SU-DHL-6 (cell line): ENCODE measurements at regions not wholly inside any gene's neighbourhood (a gene's known extent, or its start where the extent isn't known, plus 50 kb on each side); places are given as distances from the start of the nearest gene placed in this dataset.

Source experiments
- H2AFZ ChIP-seq: fragments of 200-600 bp; sonication (generic); 2 replicates; pipeline ENCODE4 v1.6.1; 2014; ENCODE audit warnings: low read depth, mild to moderate bottlenecking, moderate library complexity, mixed read lengths, antibody characterized with exemption, low read length; ENCODE audit not compliant: severe bottlenecking
- H3F3A ChIP-seq: fragments of 200-600 bp; shearing (Covaris generic); 2 replicates; pipeline ENCODE4 v1.6.0; 2016; ENCODE audit warnings: antibody characterized with exemption, mild to moderate bottlenecking; ENCODE audit not compliant: insufficient read depth
- H3K27ac ChIP-seq: fragments of 200-600 bp; sonication (generic); 2 replicates; pipeline ENCODE4 v1.5.1; 2016; ENCODE audit warnings: low read depth, mild to moderate bottlenecking, low read length, moderate library complexity, mixed read lengths
- H3K27me3 ChIP-seq: fragments of 200-600 bp; sonication (generic), shearing (Covaris generic); 2 replicates; pipeline ENCODE4 v1.6.0; 2014; ENCODE audit warnings: mild to moderate bottlenecking, low read length
- H3K36me3 ChIP-seq: fragments of 200-600 bp; sonication (generic); 2 replicates; pipeline ENCODE4 v1.6.1; 2014; ENCODE audit warnings: mild to moderate bottlenecking, low read length, mixed read lengths
- H3K4me2 ChIP-seq: fragments of 300-600, 200-600 bp; shearing (Covaris generic), sonication (generic); 2 replicates; pipeline ENCODE4 v1.6.0; 2014; ENCODE audit warnings: low read length, low read depth, mild to moderate bottlenecking; ENCODE audit not compliant: poor library complexity, severe bottlenecking
- H3K4me3 ChIP-seq: fragments of 200-600 bp; sonication (generic); 2 replicates; pipeline ENCODE4 v1.5.1; 2014; ENCODE audit warnings: antibody characterized with exemption, low read length, mild to moderate bottlenecking, mixed read lengths; ENCODE audit not compliant: insufficient read depth, poor library complexity, severe bottlenecking
- H3K79me2 ChIP-seq: fragments of 200-600 bp; sonication (generic); 2 replicates; pipeline ENCODE4 v1.6.1; 2014; ENCODE audit warnings: mild to moderate bottlenecking, low read length, moderate library complexity; ENCODE audit not compliant: insufficient read depth
- H3K9ac ChIP-seq: fragments of 200-600 bp; sonication (generic); 2 replicates; pipeline ENCODE4 v1.7.0; 2014; ENCODE audit warnings: mild to moderate bottlenecking, low read length
- H3K9me2 ChIP-seq: fragments of 200-600 bp; sonication (generic); replicated peaks from 2 replicates; pipeline ENCODE4 v1.6.1; 2014; ENCODE audit warnings: low read length; ENCODE audit not compliant: insufficient read depth
- H3K9me3 ChIP-seq: fragments of 200-600 bp; sonication (generic); 2 replicates; pipeline ENCODE4 v1.6.1; 2014; ENCODE audit warnings: low read length, mixed read lengths; ENCODE audit not compliant: insufficient read depth
- H4K20me1 ChIP-seq: fragments of 200-600 bp; sonication (generic); 2 replicates; pipeline ENCODE4 v1.6.1; 2014; ENCODE audit warnings: low read depth, mild to moderate bottlenecking, antibody characterized with exemption, low read length, moderate library complexity, mixed read lengths
- CTCF ChIP-seq: fragments of 200-600 bp; sonication (generic); IDR thresholded peaks from one replicate; pipeline ENCODE4 v1.5.1; 2017; ENCODE audit warnings: antibody characterized with exemption, mild to moderate bottlenecking, low read length, moderate library complexity; ENCODE audit not compliant: insufficient read depth, poor library complexity, severe bottlenecking
- EZH2phosphoT487 ChIP-seq: fragments of 200-600 bp; sonication (generic), shearing (Covaris generic); conservative IDR thresholded peaks from 2 replicates; pipeline ENCODE4 v1.6.1; 2018; ENCODE audit warnings: mild to moderate bottlenecking, antibody characterized with exemption, low read length, moderate library complexity, mixed read lengths

GRCh38 chr4:126772662-126773061 lies 860.1 kb upstream of the INTU start:
- H2AFZ ChIP-seq: no peak overlapping the region
- H3K4me2 ChIP-seq: no peak overlapping the region
- no peaks in the 10 kb centered on the region for H3K27me3 ChIP-seq
- no peaks in the 10 kb centered on the region for H3K36me3 ChIP-seq
- H3K9ac ChIP-seq: no peak overlapping the region
- H3K79me2 ChIP-seq: no peaks in the 10 kb centered on the region
- no peaks in the 10 kb centered on the region for H4K20me1 ChIP-seq
- no peak overlapping the region for H3K27ac ChIP-seq
- no peak overlapping the region for H3K4me3 ChIP-seq
- TF ChIP-seq CTCF: no peak
- TF ChIP-seq EZH2phosphoT487: no peak
- H3F3A ChIP-seq: no peaks in the 10 kb centered on the region
- no peaks in the 10 kb centered on the region for H3K9me3 ChIP-seq
- H3K9me2 ChIP-seq: no peaks in the 10 kb centered on the region

GRCh38 chr4:126775485-126776106 lies 857.2 kb upstream of the INTU start:
- H4K20me1 ChIP-seq: no peaks in the 10 kb centered on the region
- H3K9ac ChIP-seq: no peak overlapping the region
- no peaks in the 10 kb centered on the region for H3F3A ChIP-seq
- H3K27me3 ChIP-seq: no peaks in the 10 kb centered on the region
- H3K27ac ChIP-seq: no peak overlapping the region
- H3K4me3 ChIP-seq: no peak overlapping the region
- TF ChIP-seq EZH2phosphoT487: no peak
- no peak for TF ChIP-seq CTCF
- H3K9me3 ChIP-seq: no peaks in the 10 kb centered on the region
- H3K4me2 ChIP-seq: no peak overlapping the region
- no peaks in the 10 kb centered on the region for H3K9me2 ChIP-seq
- H2AFZ ChIP-seq: no peak overlapping the region
- H3K79me2 ChIP-seq: no peaks in the 10 kb centered on the region
- no peaks in the 10 kb centered on the region for H3K36me3 ChIP-seq

- H3K79me2 ChIP-seq: no peaks in the 10 kb centered on the region
- H2AFZ ChIP-seq: no peak overlapping the region
- H3K9ac ChIP-seq: no peak overlapping the region
- H4K20me1 ChIP-seq: no peaks in the 10 kb centered on the region
- no peaks in the 10 kb centered on the region for H3F3A ChIP-seq
- no peak for TF ChIP-seq EZH2phosphoT487
- TF ChIP-seq CTCF: no peak
- H3K4me2 ChIP-seq: no peak overlapping the region
- H3K27me3 ChIP-seq: no peaks in the 10 kb centered on the region
- no peaks in the 10 kb centered on the region for H3K9me3 ChIP-seq
- no peaks in the 10 kb centered on the region for H3K36me3 ChIP-seq
- H3K4me3 ChIP-seq: no peak overlapping the region
- H3K9me2 ChIP-seq: no peaks in the 10 kb centered on the region
- no peak overlapping the region for H3K27ac ChIP-seq
These were observed 856.4 kb upstream of the INTU start for GRCh38 chr4:126776361-126776760.
